C4-2B (cell line): ENCODE measurements at regions not wholly inside any gene's neighbourhood (a gene's known extent, or its start where the extent isn't known, plus 50 kb on each side); places are given as distances from the start of the nearest gene placed in this dataset.

Experiments
- ZFX ChIP-seq: fragments of 450-650 bp; IDR thresholded peaks from 2 replicates; pipeline ENCODE4 v1.6.1; 2017
- TF ChIP-seq, protein P1 (sequence below): fragments of 450-650 bp; conservative IDR thresholded peaks from 2 replicates; pipeline ENCODE4 v1.5.1; 2017; ENCODE audit warnings: mild to moderate bottlenecking

DNA sequence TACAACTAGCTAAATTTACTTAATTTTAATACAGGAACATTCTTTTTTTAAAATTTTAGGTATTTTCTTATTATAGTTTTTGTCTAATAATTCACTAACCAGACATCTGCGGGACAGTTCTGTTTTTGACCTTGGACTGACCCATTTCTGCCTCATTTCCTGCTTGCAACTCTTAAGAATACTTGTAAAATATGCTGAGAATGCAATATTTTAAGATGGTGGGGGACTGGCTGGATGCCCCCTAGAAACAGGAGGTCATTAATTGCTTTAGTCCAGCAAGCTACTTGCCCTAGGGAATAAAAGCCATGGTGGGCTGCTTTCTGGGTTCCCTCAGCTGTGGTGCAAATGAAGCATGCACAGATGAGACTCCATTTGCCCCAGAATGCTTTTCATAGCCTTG, 2348.4 kb downstream of the PCDH7 start:
- TF ChIP-seq, protein P1, sequence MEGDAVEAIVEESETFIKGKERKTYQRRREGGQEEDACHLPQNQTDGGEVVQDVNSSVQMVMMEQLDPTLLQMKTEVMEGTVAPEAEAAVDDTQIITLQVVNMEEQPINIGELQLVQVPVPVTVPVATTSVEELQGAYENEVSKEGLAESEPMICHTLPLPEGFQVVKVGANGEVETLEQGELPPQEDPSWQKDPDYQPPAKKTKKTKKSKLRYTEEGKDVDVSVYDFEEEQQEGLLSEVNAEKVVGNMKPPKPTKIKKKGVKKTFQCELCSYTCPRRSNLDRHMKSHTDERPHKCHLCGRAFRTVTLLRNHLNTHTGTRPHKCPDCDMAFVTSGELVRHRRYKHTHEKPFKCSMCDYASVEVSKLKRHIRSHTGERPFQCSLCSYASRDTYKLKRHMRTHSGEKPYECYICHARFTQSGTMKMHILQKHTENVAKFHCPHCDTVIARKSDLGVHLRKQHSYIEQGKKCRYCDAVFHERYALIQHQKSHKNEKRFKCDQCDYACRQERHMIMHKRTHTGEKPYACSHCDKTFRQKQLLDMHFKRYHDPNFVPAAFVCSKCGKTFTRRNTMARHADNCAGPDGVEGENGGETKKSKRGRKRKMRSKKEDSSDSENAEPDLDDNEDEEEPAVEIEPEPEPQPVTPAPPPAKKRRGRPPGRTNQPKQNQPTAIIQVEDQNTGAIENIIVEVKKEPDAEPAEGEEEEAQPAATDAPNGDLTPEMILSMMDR = no peak
- no peak for TF ChIP-seq ZFX
